ENCODE measurements at regions not wholly inside any gene's neighbourhood (a gene's known extent, or its start where the extent isn't known, plus 50 kb on each side); places are given as distances from the start of the nearest gene placed in this dataset.
"Not testable (repeated sequence)": the region's sequence is repeated elsewhere in the genome, so short reads cannot be mapped to it uniquely, and the experiment has no call there.

DNA sequence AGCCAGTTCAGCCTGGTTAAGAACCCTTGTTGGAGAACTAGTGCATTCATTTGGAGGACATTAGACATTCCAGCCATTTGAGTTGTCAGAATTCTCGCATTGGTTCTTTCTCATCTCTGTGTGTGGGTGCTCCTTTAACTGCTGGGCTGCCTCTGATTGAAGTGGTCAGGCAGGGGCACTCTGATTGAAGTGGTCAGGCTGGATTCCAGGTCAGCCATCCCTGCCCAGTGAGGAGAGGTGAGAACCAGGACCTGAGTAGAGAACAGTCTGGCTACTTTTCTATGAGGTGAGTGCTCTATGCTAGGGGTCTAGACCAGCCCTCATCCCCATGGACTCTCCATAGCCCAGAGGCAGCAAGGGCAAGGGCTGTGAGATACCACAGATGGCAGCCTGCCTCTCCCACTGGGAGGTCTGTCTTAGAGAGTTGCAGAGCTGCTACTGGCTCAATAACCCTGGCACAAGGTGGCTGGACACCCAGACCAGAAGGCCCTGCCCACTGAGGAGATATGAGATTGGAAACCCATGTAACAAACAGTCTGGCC lies 691.6 kb downstream of the TMTC2 start:
- no peak for DNase-seq (ENCODE audit: low read depth in 2 of 2)

DNA sequence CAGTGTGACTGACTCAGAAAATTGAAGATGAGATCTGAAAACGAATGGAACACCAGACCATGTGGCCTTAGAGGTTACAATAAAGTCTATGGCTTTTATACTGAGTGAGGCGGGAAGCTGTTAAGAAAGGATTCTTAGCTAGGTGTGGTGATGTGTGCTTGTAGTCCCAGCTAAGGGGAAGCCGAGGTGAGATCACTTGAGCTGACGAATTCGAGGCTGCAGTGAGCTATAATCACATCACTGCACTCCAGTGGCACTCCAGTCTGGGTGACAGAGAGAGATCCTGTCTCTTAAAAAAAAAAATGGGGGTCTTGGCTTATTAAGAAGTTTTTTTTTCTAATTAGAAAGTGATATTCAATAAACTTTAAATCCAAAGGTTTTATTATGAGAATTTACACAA lies 678.6 kb downstream of the TMTC2 start:
- DNase-seq (ENCODE audit: low read depth in 2 of 2), result no peak

DNA sequence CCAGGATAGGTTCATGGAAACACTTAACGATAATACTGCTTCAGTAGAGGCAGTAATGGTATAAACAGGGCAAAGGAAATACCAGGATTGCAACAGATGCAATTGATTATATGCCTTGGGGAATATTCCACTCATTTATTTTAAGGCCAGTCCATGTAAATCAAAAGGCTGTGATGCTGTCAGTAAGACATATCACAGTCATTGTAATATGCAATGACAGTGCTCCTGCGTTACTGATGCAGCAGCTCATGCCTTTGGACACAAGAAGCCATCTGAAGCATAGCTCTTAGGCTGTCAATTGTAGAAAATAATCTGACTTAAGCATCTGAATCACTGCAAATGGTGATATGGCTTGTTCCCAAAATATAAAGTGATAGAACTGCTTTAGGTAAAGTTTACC lies 674.8 kb downstream of the TMTC2 start:
- DNase-seq (ENCODE audit: low read depth in 2 of 2), result no peak

DNA sequence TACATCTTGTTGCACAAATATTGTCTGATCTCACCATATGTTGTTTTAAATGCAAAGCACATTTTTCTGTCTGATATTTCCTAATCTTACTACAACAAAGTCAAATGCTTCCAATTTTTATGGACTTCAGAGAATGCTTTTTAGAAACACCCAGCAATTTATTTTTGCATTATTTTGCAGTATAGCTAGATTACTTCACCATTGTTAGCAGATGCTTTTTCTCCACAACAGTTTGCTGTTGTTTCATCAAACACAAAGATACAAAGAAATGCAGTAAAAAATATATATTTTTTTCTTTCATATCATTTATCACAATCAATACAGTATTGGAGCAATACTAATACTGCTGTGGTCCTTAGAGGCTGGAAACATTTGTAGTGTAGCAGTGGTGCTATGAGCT lies 674.4 kb downstream of the TMTC2 start:
- DNase-seq (ENCODE audit: low read depth in 2 of 2), result no peak

DNA sequence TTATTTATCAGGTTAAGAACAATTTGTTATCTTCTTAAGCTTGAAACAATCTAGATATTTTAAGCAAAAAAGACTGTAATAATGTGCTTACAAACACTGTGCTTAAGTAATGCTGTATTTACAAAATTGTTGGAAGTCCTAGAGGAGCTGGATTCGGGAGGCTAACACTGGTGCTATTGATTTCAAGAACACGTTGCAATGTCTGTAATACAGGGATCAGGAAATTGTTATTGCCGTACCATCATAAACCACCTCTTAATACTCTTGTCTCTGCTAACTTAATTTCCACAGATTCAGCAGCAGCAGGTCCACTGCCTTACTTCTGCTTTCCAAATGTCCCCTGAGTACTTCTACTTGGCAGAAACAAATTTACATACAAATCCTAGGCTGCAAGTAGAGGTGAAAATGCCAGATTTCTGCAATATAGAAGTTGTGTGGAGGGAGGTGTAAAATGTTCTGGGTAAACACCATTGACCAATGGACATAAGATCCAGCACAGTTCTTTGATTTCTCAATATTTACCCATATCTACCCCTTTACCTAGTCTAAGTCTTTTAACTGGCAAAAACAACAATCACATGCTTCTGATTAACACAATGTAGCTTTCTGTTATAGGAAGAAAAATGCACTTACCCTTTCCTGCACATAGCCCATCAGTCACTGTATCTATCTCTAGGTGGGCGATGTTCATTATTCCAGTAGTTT lies 663.4 kb downstream of the TMTC2 start:
- no peak for DNase-seq (ENCODE audit: low read depth in 2 of 2)

DNA sequence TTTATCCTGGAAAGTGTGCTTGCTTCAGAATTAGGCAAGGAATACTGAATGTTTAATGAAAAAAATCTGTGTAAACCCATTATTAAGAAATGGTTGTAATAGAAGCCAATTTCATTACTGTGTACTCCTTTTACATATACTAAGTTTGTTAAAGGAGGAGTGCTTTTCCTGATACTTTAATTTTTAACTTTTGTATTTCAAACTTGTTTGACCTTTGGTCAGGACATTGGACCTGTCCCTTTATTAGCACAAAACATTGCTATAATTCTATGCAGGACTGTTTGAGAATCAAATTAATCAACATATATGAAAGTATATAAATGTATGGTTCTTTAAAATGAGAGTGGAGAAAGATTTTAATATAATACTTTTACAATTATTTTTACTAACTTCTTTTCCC lies 659.6 kb downstream of the TMTC2 start:
- no peak for DNase-seq (ENCODE audit: low read depth in 2 of 2)

DNA sequence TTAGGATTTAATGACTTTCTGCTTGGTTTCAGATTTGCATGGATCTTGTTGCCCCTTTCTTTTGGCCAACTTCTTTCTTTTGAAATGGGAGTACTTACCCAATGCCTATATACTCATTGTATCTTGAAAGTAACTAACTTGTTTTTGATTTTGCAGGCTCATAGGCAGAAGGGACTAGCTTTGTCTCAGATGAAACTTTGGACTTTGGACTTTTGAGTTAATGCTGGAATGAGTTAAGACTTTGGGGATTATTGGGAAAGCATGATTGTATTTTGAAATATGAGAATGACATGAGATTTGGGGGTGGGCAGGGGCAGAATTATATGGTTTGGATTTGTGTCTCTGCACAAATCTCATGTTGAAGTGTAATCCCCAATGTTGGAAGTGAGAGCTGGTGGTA lies 657.1 kb downstream of the TMTC2 start:
- DNase-seq (ENCODE audit: low read depth in 2 of 2), result no peak

DNA sequence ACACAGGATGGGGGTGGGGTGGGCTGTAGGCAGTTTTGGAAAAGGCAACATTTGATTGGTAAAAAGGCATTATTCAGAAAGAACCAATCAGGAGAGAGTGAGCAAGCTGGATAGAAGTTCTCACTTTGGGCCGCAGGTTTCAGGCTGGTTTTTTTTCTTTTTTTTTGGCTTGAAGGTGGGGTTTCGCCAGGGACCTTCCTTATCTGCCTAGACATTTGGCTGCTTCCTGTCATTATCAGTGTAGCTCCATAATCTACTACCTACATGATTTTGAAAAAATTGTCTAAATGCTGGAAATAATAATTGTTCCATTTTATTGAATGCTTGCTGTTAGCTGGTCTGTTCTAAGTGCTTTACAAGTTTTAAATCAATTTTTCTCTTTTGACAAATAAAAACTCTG lies 649.0 kb downstream of the TMTC2 start:
- DNase-seq (ENCODE audit: low read depth in 2 of 2), result no peak

DNA sequence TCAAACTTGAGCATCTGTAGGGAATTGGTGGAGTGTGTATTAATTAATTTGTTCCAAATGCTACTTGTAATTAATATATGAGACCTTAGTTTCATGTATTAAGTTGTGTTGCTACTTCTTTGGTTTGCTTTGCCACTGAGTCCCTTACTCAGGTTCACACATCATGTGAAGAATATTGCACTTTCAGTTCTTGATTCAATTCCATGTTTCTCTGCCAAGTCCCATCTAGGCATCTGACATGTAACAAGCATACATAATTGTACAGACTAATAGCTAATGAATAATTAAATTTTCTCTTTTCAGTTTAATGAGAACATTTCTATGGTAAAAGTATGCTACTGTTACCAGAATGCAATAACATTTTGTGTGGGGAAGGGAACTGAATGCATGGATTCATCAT lies 640.0 kb downstream of the TMTC2 start:
- no peak for DNase-seq (ENCODE audit: low read depth in 2 of 2)

DNA sequence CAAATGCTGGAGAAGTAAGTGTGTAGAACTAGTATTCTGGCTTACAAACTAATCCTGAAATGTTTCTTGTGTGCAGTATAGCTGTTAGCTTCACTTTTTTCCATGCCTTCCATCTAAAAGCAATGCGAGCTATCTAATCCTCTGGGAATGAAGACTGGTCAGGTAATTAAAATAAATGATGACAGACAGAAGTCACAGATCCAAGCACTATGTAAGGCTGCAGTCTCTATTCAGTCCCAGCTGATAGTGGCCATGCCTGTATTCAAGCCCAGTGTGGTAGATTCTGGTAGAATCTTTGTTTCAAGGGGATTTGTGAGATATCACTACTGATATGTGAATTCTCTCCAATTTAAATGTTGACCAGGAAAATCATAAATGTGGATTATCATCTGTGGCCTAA lies 637.2 kb downstream of the TMTC2 start:
- DNase-seq (ENCODE audit: low read depth in 2 of 2), result no peak

DNA sequence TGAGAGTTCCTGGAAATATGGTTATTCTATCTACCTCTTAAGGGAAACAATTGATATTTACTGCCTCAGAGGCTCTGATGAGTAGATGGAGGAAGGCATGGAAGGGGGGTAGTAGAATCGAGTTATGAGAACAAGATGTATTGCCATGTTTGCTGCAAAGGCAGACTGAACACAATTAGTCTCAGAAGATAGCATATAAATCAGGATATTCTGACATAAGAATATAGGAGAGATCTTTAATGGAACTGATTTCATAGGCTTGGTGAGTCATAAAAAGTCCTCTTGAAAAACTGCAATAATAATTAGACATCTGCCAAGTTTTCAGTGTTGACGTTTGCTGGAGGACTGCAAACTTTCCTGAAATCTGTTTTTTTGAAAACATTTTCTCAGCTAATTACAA lies 636.1 kb downstream of the TMTC2 start:
- no peak for DNase-seq (ENCODE audit: low read depth in 2 of 2)

DNA sequence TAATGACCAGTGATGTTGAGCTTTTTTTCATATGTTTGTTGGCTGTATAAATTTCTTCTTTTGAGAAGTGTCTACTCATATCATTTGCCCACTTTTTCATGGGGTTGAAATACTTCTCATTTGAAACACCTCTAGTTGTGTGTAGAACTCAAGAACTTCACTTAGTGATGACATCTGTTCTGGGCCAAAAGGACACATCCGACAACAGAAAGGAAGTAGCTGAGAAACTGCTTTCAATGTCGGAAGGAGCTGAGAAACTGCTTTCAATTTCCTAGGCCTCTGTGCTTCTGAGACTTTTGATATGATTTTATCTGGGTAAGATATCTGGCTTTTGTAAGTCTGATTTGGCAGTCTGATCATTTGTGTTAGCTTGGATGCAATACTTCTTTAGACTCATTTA lies 635.3 kb downstream of the TMTC2 start:
- DNase-seq (ENCODE audit: low read depth in 2 of 2), result no peak

DNA sequence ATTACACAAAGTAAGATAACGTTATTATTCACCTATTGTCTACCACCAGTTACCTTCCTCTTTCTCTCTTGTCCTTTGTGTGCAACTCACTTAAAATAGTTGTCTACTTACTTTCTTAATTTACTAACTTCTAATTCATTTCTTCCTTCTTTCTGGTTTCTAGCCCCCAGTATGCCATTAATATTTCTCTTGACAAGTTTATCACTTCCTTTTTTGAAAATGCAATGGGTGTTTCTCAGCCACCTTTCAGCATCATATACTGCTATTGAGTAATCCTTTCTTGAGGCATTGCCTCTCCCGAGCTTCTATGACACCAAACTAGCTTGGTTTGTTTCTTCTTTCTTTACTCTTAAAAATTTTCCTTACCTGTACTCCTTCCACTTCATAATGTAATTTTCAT lies 633.6 kb downstream of the TMTC2 start:
- no peak for DNase-seq (ENCODE audit: low read depth in 2 of 2)

DNA sequence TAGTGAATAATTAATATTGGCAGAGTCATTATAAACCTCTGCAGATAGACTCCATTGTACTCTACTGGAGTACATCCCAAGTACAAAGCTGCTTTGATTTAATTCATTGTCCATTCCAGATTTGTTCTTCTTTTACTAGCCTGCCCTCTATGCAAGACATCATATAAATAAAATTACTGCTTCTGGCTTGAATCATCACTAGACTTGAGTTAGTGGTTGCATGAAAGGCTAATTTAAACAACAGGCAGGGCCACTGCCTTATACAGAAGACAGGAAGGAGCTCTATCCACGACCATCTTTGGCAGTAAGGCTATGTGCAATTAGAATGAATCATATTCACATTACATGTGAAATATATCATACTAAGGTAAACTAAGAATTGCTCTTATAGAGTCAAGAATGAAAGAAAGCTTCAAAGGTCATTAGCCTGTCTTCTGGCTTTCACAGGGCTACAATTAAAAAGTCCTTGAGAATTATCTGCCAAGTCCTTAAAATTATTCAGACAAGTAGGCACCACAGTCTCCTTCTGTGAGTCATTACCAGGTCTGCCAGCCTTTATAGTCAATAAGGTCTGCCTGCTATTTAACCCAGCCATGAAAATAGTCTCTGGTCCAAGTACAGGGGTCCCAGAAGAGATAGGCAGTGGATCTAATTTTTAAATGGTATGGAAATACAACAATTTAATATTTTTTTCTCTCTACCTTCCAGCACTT lies 631.8 kb downstream of the TMTC2 start:
- DNase-seq (ENCODE audit: low read depth in 2 of 2), result no peak

DNA sequence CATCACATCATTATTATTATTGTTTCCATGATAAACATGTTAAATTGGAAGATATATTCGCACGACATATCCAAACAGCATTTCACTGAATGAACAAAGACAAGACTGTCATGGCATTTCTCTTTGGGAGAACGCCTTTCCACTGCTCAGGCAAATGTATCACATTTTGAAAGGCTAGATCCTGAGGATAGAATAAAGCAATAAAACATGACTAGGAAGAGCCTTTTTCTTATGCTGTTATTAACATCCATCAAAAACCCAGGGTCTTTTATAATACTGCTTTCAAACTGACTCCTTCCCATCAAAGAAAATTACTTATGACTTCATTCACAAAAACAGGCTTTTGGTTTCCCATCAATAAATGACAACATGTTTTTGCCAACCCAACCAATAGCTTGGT lies 630.9 kb downstream of the TMTC2 start:
- DNase-seq (ENCODE audit: low read depth in 2 of 2), result no peak

DNA sequence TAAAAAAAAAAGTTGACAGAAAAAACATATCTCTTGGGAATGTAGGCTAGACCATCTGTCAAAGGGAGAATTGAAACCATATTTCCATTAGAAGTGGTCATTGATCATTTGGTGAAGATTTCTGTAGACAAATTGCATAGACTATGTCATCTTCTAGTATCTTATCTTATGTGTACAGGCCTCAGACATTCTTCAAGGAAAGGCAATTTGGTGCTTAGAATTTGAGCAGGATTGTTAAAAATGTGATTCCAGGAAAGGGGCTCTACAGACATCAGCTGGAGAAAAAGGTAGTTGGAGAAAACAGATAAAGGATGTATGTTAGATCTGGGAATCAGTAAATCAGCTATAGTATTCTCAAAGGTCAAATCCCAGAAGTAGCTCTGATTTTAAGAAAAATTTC lies 627.1 kb downstream of the TMTC2 start:
- no peak for DNase-seq (ENCODE audit: low read depth in 2 of 2)

DNA sequence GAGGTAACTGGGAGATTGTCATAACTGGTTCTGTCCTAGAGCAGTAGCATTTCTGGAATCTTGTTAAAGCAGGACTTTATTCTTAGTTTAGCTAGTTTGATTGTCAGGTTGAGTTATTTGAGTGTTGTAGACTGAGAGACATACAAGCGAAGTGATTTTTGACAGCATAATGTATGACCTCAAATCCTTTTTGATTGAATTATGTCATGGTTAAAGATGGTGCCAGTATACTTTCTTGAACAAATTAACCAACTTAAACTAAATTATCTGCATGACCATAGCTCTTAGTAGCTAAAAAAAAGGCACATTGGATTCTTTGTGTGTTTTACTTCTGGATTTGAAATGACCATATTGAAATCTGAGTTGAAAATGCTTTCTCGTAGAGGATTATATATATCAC lies 626.6 kb downstream of the TMTC2 start:
- no peak for DNase-seq (ENCODE audit: low read depth in 2 of 2)

DNA sequence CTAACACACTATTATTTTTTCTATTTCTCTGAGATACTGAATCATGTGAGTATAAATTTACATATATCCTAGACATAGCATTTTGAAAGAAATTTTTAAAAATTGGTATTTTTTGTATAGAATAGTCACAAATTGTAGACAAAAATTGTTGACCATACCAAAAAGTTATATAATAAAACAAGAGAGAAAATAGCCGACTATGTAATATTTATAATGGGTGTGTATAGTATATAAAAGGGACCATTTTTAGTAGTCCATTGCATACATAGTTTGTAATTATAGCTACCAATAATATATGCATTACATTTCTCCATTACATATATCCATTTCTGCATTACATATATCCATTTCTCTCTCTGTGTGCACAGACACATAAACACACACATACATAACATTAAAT lies 590.2 kb downstream of the TMTC2 start:
- no peak for DNase-seq (ENCODE audit: low read depth in 2 of 2)

DNA sequence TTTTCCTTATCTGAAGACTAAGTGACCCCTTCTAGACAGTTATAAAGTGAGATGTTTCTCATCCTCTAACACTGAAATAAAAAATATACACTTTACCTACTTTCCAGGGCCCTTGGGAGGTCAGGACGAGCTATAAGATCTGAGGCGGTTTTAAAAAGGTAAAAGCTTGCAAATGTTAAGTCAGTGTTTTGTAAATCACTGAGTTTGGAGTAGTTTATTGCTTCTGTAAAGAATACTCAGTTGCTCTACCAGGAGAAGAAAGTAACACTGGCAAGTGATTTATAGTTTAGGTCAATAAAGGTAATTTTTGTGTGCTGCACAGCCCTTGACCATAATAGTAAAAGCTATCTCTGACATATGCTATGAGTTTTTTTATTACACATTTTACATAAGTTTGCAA lies 584.5 kb downstream of the TMTC2 start:
- DNase-seq (ENCODE audit: low read depth in 2 of 2), result no peak

DNA sequence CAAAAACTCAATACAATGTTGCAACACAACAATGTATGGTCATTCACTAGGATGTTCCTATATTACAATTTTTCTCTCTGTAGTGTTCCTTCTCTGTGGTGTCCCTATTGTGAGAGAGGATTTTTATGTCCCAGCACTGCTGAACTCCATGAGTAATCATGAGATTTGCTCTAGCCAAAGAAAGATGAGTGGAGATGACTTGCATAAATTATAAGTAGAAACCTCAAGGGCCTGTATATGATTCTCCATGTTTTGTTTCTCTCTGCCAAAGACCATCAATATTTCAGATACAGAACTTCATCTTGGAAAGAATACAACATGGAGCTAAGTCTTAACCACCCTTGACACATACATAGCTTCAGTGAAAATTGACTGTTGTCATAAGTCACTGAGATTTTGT lies 579.1 kb downstream of the TMTC2 start:
- no peak for DNase-seq (ENCODE audit: low read depth in 2 of 2)

DNA sequence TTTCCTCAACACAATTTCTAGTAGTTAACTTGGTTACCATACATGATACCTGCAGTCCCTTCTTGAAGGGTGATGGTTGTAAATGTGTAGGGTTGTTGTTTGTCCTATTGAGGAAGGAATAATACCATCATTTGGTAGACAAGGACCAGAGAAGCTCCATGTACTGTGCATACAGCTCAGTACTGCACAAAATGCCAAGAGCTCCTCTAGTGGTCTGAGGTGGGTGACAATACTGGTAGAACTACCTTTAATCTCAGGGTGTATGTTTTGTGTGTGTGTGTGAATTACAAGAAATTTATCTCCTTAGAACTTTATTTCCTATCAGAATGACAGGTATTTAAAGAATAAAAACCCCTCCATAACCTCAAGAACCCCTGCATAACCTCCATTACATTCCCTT lies 575.3 kb downstream of the TMTC2 start:
- DNase-seq (ENCODE audit: low read depth in 2 of 2), result no peak

DNA sequence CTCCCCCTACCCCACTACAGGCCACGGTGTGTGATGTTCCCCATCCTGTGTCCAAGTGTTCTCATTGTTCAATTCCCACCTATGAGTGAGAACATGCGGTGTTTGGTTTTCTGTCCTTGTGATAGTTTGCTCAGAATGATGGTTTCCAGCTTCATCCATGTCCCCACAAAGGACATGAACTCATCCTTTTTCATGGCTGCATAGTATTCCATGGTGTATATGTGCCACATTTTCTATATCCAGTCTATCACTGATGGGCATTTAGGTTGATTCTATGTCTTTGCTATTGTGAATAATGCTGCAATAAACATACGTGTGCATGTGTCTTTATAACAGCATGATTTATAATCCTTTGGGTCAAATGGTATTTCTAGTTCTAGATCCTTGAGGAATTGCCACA lies 573.4 kb downstream of the TMTC2 start:
- DNase-seq (ENCODE audit: low read depth in 2 of 2), result not testable (repeated sequence)

DNA sequence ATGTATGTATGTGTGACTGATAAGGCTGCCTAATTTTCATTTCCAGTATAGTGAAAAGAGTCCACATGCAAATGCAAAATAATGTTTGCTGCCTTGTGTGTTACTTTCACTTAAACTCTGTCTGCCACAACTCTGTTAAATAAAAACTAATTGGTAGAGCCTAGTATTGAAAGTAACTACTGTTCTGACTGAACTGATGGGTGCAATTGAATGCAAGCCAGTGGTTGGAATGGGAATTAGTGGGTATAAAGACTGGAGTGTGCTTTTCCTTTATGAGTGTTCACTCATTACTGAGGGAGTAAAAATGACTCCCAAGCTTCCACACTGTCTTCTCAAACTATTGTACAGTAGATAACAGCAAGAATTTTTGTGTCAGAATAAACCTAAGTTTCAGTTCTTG lies 571.0 kb downstream of the TMTC2 start:
- DNase-seq (ENCODE audit: low read depth in 2 of 2), result no peak

DNA sequence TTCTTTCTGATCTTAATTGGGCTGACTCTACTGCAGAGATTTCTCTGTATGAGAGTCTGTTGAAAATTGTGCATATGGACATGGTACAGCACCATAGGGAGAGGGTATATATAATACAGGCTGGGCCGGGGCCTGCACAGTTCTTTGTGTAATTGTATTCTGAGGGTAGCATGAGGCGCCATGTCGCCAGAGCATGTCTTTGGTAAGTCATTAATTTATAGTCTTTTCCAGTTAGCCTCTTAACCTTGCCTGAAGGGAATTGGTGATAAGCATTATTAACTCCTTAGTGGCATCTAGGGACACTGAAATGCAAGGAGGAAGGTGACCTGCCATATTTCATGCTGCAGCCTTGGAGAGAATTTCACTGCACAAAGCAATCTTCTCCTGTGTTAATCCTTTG lies 569.9 kb downstream of the TMTC2 start:
- DNase-seq (ENCODE audit: low read depth in 2 of 2), result no peak

Data from stimulated activated CD8-positive, alpha-beta memory T cell treated with anti-CD3 and anti-CD28 coated beads, Interleukin-2, amount 100 ng/mL, for 1 hour (primary cell).